ACC112 (cell line): ENCODE measurements at regions not wholly inside any gene's neighbourhood (a gene's known extent, or its start where the extent isn't known, plus 50 kb on each side); places are given as distances from the start of the nearest gene placed in this dataset.
"Not testable (repeated sequence)": the region's sequence is repeated elsewhere in the genome, so short reads cannot be mapped to it uniquely, and the experiment has no call there.

Experiments
- H2AFZ ChIP-seq: fragments of 200-600 bp; sonication (generic); one replicate; pipeline ENCODE4 v1.6.0; 2017; ENCODE audit warnings: antibody characterized with exemption, low read length; ENCODE audit not compliant: unreplicated experiment
- H3K27ac ChIP-seq: fragments of 200-600 bp; sonication (generic); 2 replicates; pipeline ENCODE4 v1.5.1; 2014; ENCODE audit warnings: low read depth, mild to moderate bottlenecking, antibody characterized with exemption, low read length, moderate library complexity
- H3K27me3 ChIP-seq: fragments of 200-600 bp; sonication (generic); 2 replicates; pipeline ENCODE4 v1.6.1; 2014; ENCODE audit warnings: mild to moderate bottlenecking, antibody characterized with exemption, low read length, moderate library complexity, mixed read lengths; ENCODE audit not compliant: insufficient read depth
- H3K36me3 ChIP-seq: fragments of 200-600 bp; sonication (generic); 2 replicates; pipeline ENCODE4 v1.6.1; 2016; ENCODE audit warnings: mild to moderate bottlenecking, antibody characterized with exemption, low read length, moderate library complexity, mixed read lengths; ENCODE audit not compliant: insufficient read depth
- H3K4me1 ChIP-seq: fragments of 200-600 bp; sonication (generic); one replicate; pipeline ENCODE4 v1.6.1; 2016; ENCODE audit warnings: low read length, mixed read lengths; ENCODE audit not compliant: insufficient read depth, unreplicated experiment, control insufficient read depth
- H3K4me3 ChIP-seq: fragments of 200-600 bp; sonication (generic); 2 replicates; pipeline ENCODE4 v1.5.1; 2014; ENCODE audit warnings: mild to moderate bottlenecking, low read depth, low read length
- H3K79me2 ChIP-seq: fragments of 200-600 bp; sonication (generic); one replicate; pipeline ENCODE4 v1.6.0; 2016; ENCODE audit warnings: low read length; ENCODE audit not compliant: control insufficient read depth, unreplicated experiment, insufficient read depth

- no peak overlapping the region for H2AFZ ChIP-seq
- no peak overlapping the region for H3K27ac ChIP-seq
- H3K4me1 ChIP-seq, result no peaks in the 10 kb centered on the region
- H3K79me2 ChIP-seq, result no peaks in the 10 kb centered on the region
- no peaks in the 10 kb centered on the region for H3K27me3 ChIP-seq
- no peak overlapping the region for H3K4me3 ChIP-seq
- H3K36me3 ChIP-seq, result no peaks in the 10 kb centered on the region
Observed at GRCh38 chr14:98931911-98932310, 340.1 kb downstream of the BCL11B start.

- no peak overlapping the region for H2AFZ ChIP-seq
- H3K79me2 ChIP-seq, result no peaks in the 10 kb centered on the region
- no peaks in the 10 kb centered on the region for H3K36me3 ChIP-seq
- H3K4me1 ChIP-seq, result no peaks in the 10 kb centered on the region
- H3K27me3 ChIP-seq, result no peaks in the 10 kb centered on the region
- H3K27ac ChIP-seq, result no peak overlapping the region
- H3K4me3 ChIP-seq, result no peak overlapping the region
Observed at GRCh38 chr14:98932431-98933325, 339.3 kb downstream of the BCL11B start.

- not testable (repeated sequence) for H3K4me1 ChIP-seq, H3K27ac ChIP-seq, H3K4me3 ChIP-seq, H3K27me3 ChIP-seq, H2AFZ ChIP-seq, H3K79me2 ChIP-seq, H3K36me3 ChIP-seq
Observed at GRCh38 chr14:98934569-98934968, 337.4 kb downstream of the BCL11B start.

- H3K4me3 ChIP-seq, result no peak overlapping the region
- no peaks in the 10 kb centered on the region for H3K36me3 ChIP-seq
- no peak overlapping the region for H2AFZ ChIP-seq
- no peak overlapping the region for H3K27ac ChIP-seq
- H3K79me2 ChIP-seq, result no peaks in the 10 kb centered on the region
- no peaks in the 10 kb centered on the region for H3K27me3 ChIP-seq
- no peaks in the 10 kb centered on the region for H3K4me1 ChIP-seq
Observed at GRCh38 chr14:98935921-98936320, 336.1 kb downstream of the BCL11B start.

- H3K79me2 ChIP-seq, result no peaks in the 10 kb centered on the region
- H3K36me3 ChIP-seq, result no peaks in the 10 kb centered on the region
- no peaks in the 10 kb centered on the region for H3K4me1 ChIP-seq
- H3K4me3 ChIP-seq, result no peak overlapping the region
- no peaks in the 10 kb centered on the region for H3K27me3 ChIP-seq
- H2AFZ ChIP-seq, result no peak overlapping the region
- H3K27ac ChIP-seq, result no peak overlapping the region
Observed at GRCh38 chr14:98937021-98937420, 335.0 kb downstream of the BCL11B start.

- Histone ChIP-seq H3K4me1 (no peaks in the 10 kb centered on the region), H3K4me3 (no peak overlapping the region), H3K27me3 (no peaks in the 10 kb centered on the region), H3K79me2 (no peaks in the 10 kb centered on the region), H3K27ac (no peak overlapping the region), H2AFZ (no peak overlapping the region), H3K36me3 (no peaks in the 10 kb centered on the region)
Observed at GRCh38 chr14:98937712-98938505, 334.1 kb downstream of the BCL11B start.

GRCh38 chr14:98940693-98941437 lies 331.1 kb downstream of the BCL11B start:
- no peaks in the 10 kb centered on the region for H3K36me3 ChIP-seq

GRCh38 chr14:98941481-98941880 lies 330.5 kb downstream of the BCL11B start:
- Histone ChIP-seq H3K4me3 (no peak overlapping the region), H3K27me3 (no peaks in the 10 kb centered on the region), H2AFZ (no peak overlapping the region), H3K79me2 (no peaks in the 10 kb centered on the region), H3K4me1 (no peaks in the 10 kb centered on the region), H3K36me3 (no peaks in the 10 kb centered on the region), H3K27ac (no peak overlapping the region)

More at GRCh38 chr14:98940693-98941437, 331.1 kb downstream of the BCL11B start:
- H2AFZ ChIP-seq, result no peak overlapping the region
- no peak overlapping the region for H3K4me3 ChIP-seq
- no peaks in the 10 kb centered on the region for H3K4me1 ChIP-seq
- no peak overlapping the region for H3K27ac ChIP-seq
- no peaks in the 10 kb centered on the region for H3K79me2 ChIP-seq
- no peaks in the 10 kb centered on the region for H3K27me3 ChIP-seq

- H3K4me3 ChIP-seq, result no peak overlapping the region
- H3K27me3 ChIP-seq, result no peaks in the 10 kb centered on the region
- no peaks in the 10 kb centered on the region for H3K36me3 ChIP-seq
Observed at GRCh38 chr14:98943907-98944306, 328.1 kb downstream of the BCL11B start.

GRCh38 chr14:98944989-98945388 lies 327.0 kb downstream of the BCL11B start:
- Histone ChIP-seq H3K79me2 (no peaks in the 10 kb centered on the region), H3K27ac (no peak overlapping the region), H3K36me3 (no peaks in the 10 kb centered on the region), H3K4me3 (no peak overlapping the region), H3K27me3 (no peaks in the 10 kb centered on the region), H3K4me1 (no peaks in the 10 kb centered on the region), H2AFZ (no peak overlapping the region)

More at GRCh38 chr14:98943907-98944306, 328.1 kb downstream of the BCL11B start:
- Histone ChIP-seq H2AFZ (no peak overlapping the region), H3K4me1 (no peaks in the 10 kb centered on the region), H3K27ac (no peak overlapping the region), H3K79me2 (no peaks in the 10 kb centered on the region)
